ENCODE measurements at regions not wholly inside any gene's neighbourhood (a gene's known extent, or its start where the extent isn't known, plus 50 kb on each side); places are given as distances from the start of the nearest gene placed in this dataset.

DNA sequence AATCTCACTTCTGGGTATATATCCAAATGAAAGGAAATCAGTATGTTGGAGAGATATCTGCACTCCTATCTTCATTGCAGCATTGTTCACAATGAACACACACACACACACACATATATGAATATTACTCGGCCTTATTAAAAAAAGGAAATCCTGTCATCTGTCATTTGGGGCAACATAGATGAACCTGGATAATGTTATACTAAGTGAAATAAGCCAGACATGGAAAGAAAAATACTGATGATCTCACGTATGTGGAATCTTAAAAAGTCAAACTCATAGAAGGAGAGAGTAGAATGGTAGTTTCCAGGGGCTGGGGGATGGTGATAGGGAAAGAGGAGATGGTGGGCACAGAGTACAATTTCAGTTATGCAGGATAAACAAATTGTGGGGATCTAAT is 100.3 kb downstream of the EMB start:
- TF ChIP-seq, protein P1, sequence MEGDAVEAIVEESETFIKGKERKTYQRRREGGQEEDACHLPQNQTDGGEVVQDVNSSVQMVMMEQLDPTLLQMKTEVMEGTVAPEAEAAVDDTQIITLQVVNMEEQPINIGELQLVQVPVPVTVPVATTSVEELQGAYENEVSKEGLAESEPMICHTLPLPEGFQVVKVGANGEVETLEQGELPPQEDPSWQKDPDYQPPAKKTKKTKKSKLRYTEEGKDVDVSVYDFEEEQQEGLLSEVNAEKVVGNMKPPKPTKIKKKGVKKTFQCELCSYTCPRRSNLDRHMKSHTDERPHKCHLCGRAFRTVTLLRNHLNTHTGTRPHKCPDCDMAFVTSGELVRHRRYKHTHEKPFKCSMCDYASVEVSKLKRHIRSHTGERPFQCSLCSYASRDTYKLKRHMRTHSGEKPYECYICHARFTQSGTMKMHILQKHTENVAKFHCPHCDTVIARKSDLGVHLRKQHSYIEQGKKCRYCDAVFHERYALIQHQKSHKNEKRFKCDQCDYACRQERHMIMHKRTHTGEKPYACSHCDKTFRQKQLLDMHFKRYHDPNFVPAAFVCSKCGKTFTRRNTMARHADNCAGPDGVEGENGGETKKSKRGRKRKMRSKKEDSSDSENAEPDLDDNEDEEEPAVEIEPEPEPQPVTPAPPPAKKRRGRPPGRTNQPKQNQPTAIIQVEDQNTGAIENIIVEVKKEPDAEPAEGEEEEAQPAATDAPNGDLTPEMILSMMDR (IDR thresholded peaks at IDR 0.05; ENCODE audit: poor library complexity, severe bottlenecking), result no peak
- no peak for TF ChIP-seq POLR2AphosphoS5 (IDR thresholded peaks at IDR 0.05)
- TF ChIP-seq TAF1 (IDR thresholded peaks at IDR 0.05; ENCODE audit: low read depth), result no peak
- no peak for TF ChIP-seq EZH2 (IDR thresholded peaks at IDR 0.05; ENCODE audit: borderline replicate concordance, insufficient read depth, low read length, poor library complexity, severe bottlenecking)
- TF ChIP-seq SMC3 (conservative IDR thresholded peaks at IDR 0.05; ENCODE audit: poor library complexity), result no peak

Data from neural cell (in vitro differentiated cells).